GM12878 (cell line): ENCODE measurements at regions not wholly inside any gene's neighbourhood (a gene's known extent, or its start where the extent isn't known, plus 50 kb on each side); places are given as distances from the start of the nearest gene placed in this dataset.

Experiments used
- MAX ChIP-seq: IDR thresholded peaks from 2 replicates; pipeline ENCODE4 v1.6.1; 2012; ENCODE audit warnings: low read depth, low read length, improper control_type of control experiment
- RFX5 ChIP-seq: IDR thresholded peaks from 2 replicates; pipeline ENCODE4 v1.6.1; 2011; ENCODE audit warnings: low read depth, low read length, improper control_type of control experiment

- TF ChIP-seq MAX (no peak), RFX5 (no peak)
Observed at GRCh38 chr5:144778561-144778960, 607.9 kb downstream of the KCTD16 start.
